GM12878 (cell line): ENCODE measurements at regions not wholly inside any gene's neighbourhood (a gene's known extent, or its start where the extent isn't known, plus 50 kb on each side); places are given as distances from the start of the nearest gene placed in this dataset.

Source experiments
- ATAC-seq: fragments of 200-7000 bp; cut with Tn5 transposase; 3 replicates; pipeline ENCODE4 v1.9.1; 2020; ENCODE audit warnings: mild to moderate bottlenecking, moderate library complexity
- BruUV-seq: library from RNA; stranded (reverse); fragments of 400-500 nt; replicated peaks from 2 replicates; lab custom pipeline; 2021; lab: Mats Ljungman, UMichigan
- CTCF ChIA-PET: fragments of 300-600 bp; sonication (Branson Sonifier 250); formaldehyde crosslinking; extraction: SDS; loops from one replicate; lab custom pipeline; 2021; ENCODE audit warnings: inconsistent platforms; lab: Yijun Ruan, JAX
- POLR2A ChIA-PET: fragments of 350-600 bp; formaldehyde crosslinking; extraction: SDS; loops from one replicate; lab custom pipeline; 2021; ENCODE audit warnings: inconsistent platforms; lab: Charles Lee
- RAD21 ChIA-PET: fragments of 300-600 bp; sonication (Branson Sonifier 250); formaldehyde crosslinking; loops from one replicate; lab custom pipeline; 2023; ENCODE audit warnings: antibody characterized with exemption; ENCODE audit not compliant: unreplicated experiment; lab: Charles Lee
- SMC1A ChIA-PET: fragments of 300-600 bp; sonication (Branson Sonifier 250); formaldehyde crosslinking; loops from one replicate; lab custom pipeline; 2023; ENCODE audit not compliant: unreplicated experiment, uncharacterized antibody; lab: Charles Lee
- DNase-seq: peaks from one replicate; pipeline ENCODE4 v3.0.0-alpha.2; 2011; ENCODE audit warnings: low read depth, low spot score
- FAIRE-seq: peaks from 3 replicates; lab custom pipeline; 2011; peaks lifted over from hg19 to GRCh38; lab: Jason Lieb, UNC
- H2AFZ ChIP-seq: 2 replicates; pipeline ENCODE4 v1.6.0; 2011; ENCODE audit warnings: low read depth, low read length, control low read depth; ENCODE audit not compliant: control insufficient read depth
- H3K27ac ChIP-seq: 2 replicates; pipeline ENCODE4 v1.5.1; 2011; ENCODE audit warnings: control low read depth; ENCODE audit not compliant: control insufficient read depth, insufficient read depth
- H3K27me3 ChIP-seq, 2 experiments: replicated peaks in 1 of 2; 2 replicates each; pipeline versions ENCODE4 v1.6.0 to v1.6.1; 2011; ENCODE audit warnings: low read length in 1 of 2; ENCODE audit not compliant: control insufficient read depth in 2 of 2, insufficient read depth in 2 of 2
- H3K36me3 ChIP-seq, 2 experiments: 2 replicates each; pipeline ENCODE4 v1.5.1; 2011; ENCODE audit warnings: low read length in 1 of 2; ENCODE audit not compliant: control insufficient read depth in 2 of 2, insufficient read depth in 2 of 2
- H3K4me1 ChIP-seq: 2 replicates; pipeline ENCODE4 v1.6.1; 2011; ENCODE audit warnings: mild to moderate bottlenecking, low read length, moderate library complexity, mixed read lengths; ENCODE audit not compliant: control insufficient read depth, insufficient read depth
- H3K4me2 ChIP-seq: 2 replicates; pipeline ENCODE4 v1.6.0; 2011; ENCODE audit warnings: control low read depth; ENCODE audit not compliant: control insufficient read depth, insufficient read depth
- H3K4me3 ChIP-seq: fragments of 200-600 bp; sonication (generic); 2 replicates; pipeline ENCODE4 v1.5.1; 2016
- H3K79me2 ChIP-seq: 2 replicates; pipeline ENCODE4 v1.6.0; 2011; ENCODE audit warnings: low read length; ENCODE audit not compliant: control insufficient read depth, insufficient read depth
- H3K9ac ChIP-seq: 2 replicates; pipeline ENCODE4 v1.8.0; 2011; ENCODE audit warnings: low read length, control low read depth, mixed read lengths; ENCODE audit not compliant: control insufficient read depth, insufficient read depth
- H3K9me3 ChIP-seq: replicated peaks from 3 replicates; pipeline ENCODE4 v1.5.1; 2011; ENCODE audit warnings: mild to moderate bottlenecking, low read length; ENCODE audit not compliant: control insufficient read depth, insufficient read depth
- H4K20me1 ChIP-seq: 2 replicates; pipeline ENCODE4 v1.6.0; 2011; ENCODE audit not compliant: control insufficient read depth, insufficient read depth
- ASH2L ChIP-seq: fragments of 300-600, 200-600 bp; sonication (generic); IDR thresholded peaks from 2 replicates; pipeline ENCODE4 v1.6.1; 2017; ENCODE audit warnings: low read depth, mild to moderate bottlenecking, borderline replicate concordance
- ATF2 ChIP-seq: IDR thresholded peaks from 2 replicates; pipeline ENCODE4 v1.6.1; 2012; ENCODE audit warnings: low read length, inconsistent platforms
- CEBPZ ChIP-seq: fragments of 150-350 bp; IDR thresholded peaks from 2 replicates; pipeline ENCODE4 v1.6.1; 2016; ENCODE audit warnings: low read depth, low read length
- DPF2 ChIP-seq: fragments of 450-650 bp; IDR thresholded peaks from 2 replicates; pipeline ENCODE4 v1.6.1; 2017; ENCODE audit warnings: mild to moderate bottlenecking
- E4F1 ChIP-seq: fragments of 450-650 bp; IDR thresholded peaks from 2 replicates; pipeline ENCODE4 v1.6.1; 2018; ENCODE audit warnings: borderline replicate concordance, mild to moderate bottlenecking; ENCODE audit not compliant: partially characterized antibody
- HDGF ChIP-seq: fragments of 450-650 bp; IDR thresholded peaks from 2 replicates; pipeline ENCODE4 v1.6.1; 2016; ENCODE audit warnings: antibody characterized with exemption
- PML ChIP-seq: IDR thresholded peaks from 2 replicates; pipeline ENCODE4 v1.6.1; 2012; ENCODE audit warnings: low read length, inconsistent platforms
- RB1 ChIP-seq: fragments of 450-650 bp; formaldehyde crosslinking; IDR thresholded peaks from 2 replicates; pipeline ENCODE4 v1.6.1; 2017; ENCODE audit warnings: mild to moderate bottlenecking, borderline replicate concordance
- RBBP5 ChIP-seq: fragments of 200-600 bp; sonication (generic); conservative IDR thresholded peaks from 2 replicates; pipeline ENCODE4 v1.6.1; 2016
- STAT1 ChIP-seq: fragments of 450-650 bp; conservative IDR thresholded peaks from 2 replicates; pipeline ENCODE4 v1.6.1; 2014; ENCODE audit warnings: antibody characterized with exemption, mild to moderate bottlenecking
- TCF3 ChIP-seq: IDR thresholded peaks from 2 replicates; pipeline ENCODE4 v1.6.1; 2012; ENCODE audit warnings: low read depth, mild to moderate bottlenecking, low read length, borderline replicate concordance; ENCODE audit not compliant: insufficient read depth
- WRNIP1 ChIP-seq: IDR thresholded peaks from 2 replicates; pipeline ENCODE4 v1.6.1; 2011; ENCODE audit warnings: low read depth, low read length, improper control_type of control experiment, borderline replicate concordance
- ZBED1 ChIP-seq: IDR thresholded peaks from 2 replicates; pipeline ENCODE4 v1.6.1; 2016; ENCODE audit warnings: borderline replicate concordance
- WGBS: methylation state at CpG from one replicate; pipeline ENCODE4 v1.1.6; 2016; ENCODE audit warnings: low lambda C conversion rate; ENCODE audit not compliant: insufficient replicate concordance, insufficient coverage; ENCODE audit errors: missing lambda C conversion rate; 5-methylcytosine and 5-hydroxymethylcytosine counted together
- in situ Hi-C: fragments of 300-500 bp; cut with MboI; formaldehyde crosslinking; loops from 9 replicates; pipeline ENCODE4 v1.14.3; 2018; ENCODE audit warnings: mixed read lengths
- intact Hi-C: fragments of 100-400 bp; cut with micrococcal nuclease; formaldehyde crosslinking; loops from one replicate; pipeline ENCODE4 v1.14.2; 2022; ENCODE audit not compliant: unreplicated experiment
- TF ChIP-seq, protein P1 (sequence below): fragments of 450-650 bp; IDR thresholded peaks from 2 replicates; pipeline ENCODE4 v1.6.1; 2017; ENCODE audit warnings: mild to moderate bottlenecking, moderate library complexity

- no peak for ATAC-seq
- no peaks in the 10 kb centered on the region for H3K9me3 ChIP-seq
- ChIA-PET RAD21 (no interaction called here), POLR2A (interaction anchor here (0.5 kb wide), 1 partner anchor 539 kb away, joined by 3 read pairs; no protein-coding TSS in a partner anchor), SMC1A (interaction anchor here (0.6 to 1.4 kb wide), 2 partner anchors 10 to 73 kb away, joined by 4 to 8 read pairs; no protein-coding TSS in a partner anchor), CTCF (no interaction called here)
- BruUV-seq: no TSS peak
- in situ Hi-C loops: no loop called here
- 35% methylated on average over 2 of the region's 2 CpGs for WGBS
- peaks cover 9% of the 10 kb centered on the region for H3K4me1 ChIP-seq
- no peak overlapping the region for H3K4me2 ChIP-seq
- H3K36me3 ChIP-seq: no peaks in the 10 kb centered on the region
- H3K27me3 ChIP-seq: no peaks in the 10 kb centered on the region
- H3K9ac ChIP-seq: no peak overlapping the region
- H2AFZ ChIP-seq: no peak overlapping the region
- no peaks in the 10 kb centered on the region for H4K20me1 ChIP-seq
- no peak for FAIRE-seq
- H3K4me3 ChIP-seq: no peak overlapping the region
- intact Hi-C loops: loop anchor here (5.0 to 10.0 kb wide), 2 partner anchors 353 to 406 kb away; no protein-coding TSS in a partner anchor
- H3K27ac ChIP-seq: no peak overlapping the region
- no peak for DNase-seq
- H3K79me2 ChIP-seq: no peaks in the 10 kb centered on the region
- no peak for TF ChIP-seq DPF2
- TF ChIP-seq WRNIP1: no peak
- TF ChIP-seq RB1: no peak
- no peak for TF ChIP-seq HDGF
- TF ChIP-seq, protein P1, sequence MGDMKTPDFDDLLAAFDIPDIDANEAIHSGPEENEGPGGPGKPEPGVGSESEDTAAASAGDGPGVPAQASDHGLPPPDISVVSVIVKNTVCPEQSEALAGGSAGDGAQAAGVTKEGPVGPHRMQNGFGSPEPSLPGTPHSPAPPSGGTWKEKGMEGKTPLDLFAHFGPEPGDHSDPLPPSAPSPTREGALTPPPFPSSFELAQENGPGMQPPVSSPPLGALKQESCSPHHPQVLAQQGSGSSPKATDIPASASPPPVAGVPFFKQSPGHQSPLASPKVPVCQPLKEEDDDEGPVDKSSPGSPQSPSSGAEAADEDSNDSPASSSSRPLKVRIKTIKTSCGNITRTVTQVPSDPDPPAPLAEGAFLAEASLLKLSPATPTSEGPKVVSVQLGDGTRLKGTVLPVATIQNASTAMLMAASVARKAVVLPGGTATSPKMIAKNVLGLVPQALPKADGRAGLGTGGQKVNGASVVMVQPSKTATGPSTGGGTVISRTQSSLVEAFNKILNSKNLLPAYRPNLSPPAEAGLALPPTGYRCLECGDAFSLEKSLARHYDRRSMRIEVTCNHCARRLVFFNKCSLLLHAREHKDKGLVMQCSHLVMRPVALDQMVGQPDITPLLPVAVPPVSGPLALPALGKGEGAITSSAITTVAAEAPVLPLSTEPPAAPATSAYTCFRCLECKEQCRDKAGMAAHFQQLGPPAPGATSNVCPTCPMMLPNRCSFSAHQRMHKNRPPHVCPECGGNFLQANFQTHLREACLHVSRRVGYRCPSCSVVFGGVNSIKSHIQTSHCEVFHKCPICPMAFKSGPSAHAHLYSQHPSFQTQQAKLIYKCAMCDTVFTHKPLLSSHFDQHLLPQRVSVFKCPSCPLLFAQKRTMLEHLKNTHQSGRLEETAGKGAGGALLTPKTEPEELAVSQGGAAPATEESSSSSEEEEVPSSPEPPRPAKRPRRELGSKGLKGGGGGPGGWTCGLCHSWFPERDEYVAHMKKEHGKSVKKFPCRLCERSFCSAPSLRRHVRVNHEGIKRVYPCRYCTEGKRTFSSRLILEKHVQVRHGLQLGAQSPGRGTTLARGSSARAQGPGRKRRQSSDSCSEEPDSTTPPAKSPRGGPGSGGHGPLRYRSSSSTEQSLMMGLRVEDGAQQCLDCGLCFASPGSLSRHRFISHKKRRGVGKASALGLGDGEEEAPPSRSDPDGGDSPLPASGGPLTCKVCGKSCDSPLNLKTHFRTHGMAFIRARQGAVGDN: no peak
- TF ChIP-seq RBBP5: no peak
- TF ChIP-seq PML: no peak
- no peak for TF ChIP-seq E4F1
- no peak for TF ChIP-seq ASH2L
- no peak for TF ChIP-seq TCF3
- no peak for TF ChIP-seq CEBPZ
- no peak for TF ChIP-seq ZBED1
- TF ChIP-seq ATF2: no peak
- TF ChIP-seq STAT1: no peak
These were observed 134.6 kb upstream of the MAP3K1 start for GRCh38 chr5:56680731-56681130.
